GM19240 (cell line): ENCODE measurements at regions not wholly inside any gene's neighbourhood (a gene's known extent, or its start where the extent isn't known, plus 50 kb on each side); places are given as distances from the start of the nearest gene placed in this dataset.
"Not testable (repeated sequence)": the region's sequence is repeated elsewhere in the genome, so short reads cannot be mapped to it uniquely, and the experiment has no call there.

ENCODE experiments used
- DNase-seq: peaks from one replicate; pipeline ENCODE4 v3.0.0; 2011; ENCODE audit warnings: low spot score; ENCODE audit not compliant: insufficient read length

DNA sequence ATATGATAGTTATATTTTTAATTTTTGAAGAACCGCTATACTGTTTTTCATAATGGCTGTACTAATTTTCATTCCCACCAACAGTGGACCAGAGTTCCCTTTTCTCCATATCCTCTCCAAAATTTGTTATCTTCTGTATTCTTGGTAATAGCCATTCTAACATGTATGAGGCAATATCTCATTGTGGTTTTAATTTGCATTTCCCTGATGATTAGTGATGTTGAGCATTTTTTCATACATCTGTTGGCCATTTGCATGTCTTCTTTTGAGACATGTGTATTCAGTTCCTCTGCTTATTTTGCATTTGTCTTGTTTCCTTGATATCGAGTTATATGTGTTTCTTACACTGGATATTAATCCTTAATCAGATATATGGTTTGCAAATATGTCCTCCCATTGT, 770.8 kb upstream of the MBL2 start:
- no peak for DNase-seq

GRCh38 chr10:53537508-53537907, 764.9 kb upstream of the MBL2 start:
- DNase-seq: no peak

DNA sequence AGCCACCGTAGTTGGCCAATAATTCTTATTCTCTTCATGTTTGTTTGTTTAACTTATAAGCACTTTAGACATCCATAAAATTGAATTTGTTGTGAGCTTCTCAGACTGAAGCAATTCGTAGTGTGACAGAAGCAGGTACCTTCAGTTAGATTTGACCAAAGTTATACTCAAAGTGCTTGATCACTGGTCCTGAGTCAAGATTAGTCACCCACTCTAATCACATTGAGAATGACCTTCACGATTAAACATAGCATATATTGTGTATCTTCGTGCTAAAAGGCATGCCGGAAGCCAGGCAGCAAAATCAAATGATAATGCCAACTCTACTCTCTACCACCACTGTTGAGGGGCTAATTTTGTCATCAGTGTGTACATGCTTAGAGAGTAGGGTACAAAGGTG, 763.7 kb upstream of the MBL2 start:
- DNase-seq: no peak

GRCh38 chr10:53534428-53534827, 761.8 kb upstream of the MBL2 start:
- DNase-seq: no peak

GRCh38 chr10:53528974-53529373, 756.4 kb upstream of the MBL2 start:
- DNase-seq: no peak

DNA sequence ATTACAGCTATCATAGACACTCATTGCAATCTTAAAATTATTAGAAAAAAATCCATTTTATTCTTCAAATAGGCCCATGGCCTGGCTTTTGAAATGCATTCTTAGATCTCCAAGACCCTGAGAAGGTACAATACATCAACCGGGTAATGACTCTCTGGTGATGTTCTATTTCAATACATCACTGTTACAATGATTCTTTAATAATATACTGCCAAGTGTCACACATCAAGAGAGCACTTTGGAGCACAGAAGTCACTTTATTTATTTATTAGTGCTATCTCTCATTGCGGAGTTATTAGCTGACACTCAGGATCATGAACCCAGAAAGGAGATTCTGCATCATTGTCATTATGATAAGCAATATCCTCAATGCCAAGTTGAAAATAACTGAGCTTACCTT, 748.5 kb upstream of the MBL2 start:
- no peak for DNase-seq

DNA sequence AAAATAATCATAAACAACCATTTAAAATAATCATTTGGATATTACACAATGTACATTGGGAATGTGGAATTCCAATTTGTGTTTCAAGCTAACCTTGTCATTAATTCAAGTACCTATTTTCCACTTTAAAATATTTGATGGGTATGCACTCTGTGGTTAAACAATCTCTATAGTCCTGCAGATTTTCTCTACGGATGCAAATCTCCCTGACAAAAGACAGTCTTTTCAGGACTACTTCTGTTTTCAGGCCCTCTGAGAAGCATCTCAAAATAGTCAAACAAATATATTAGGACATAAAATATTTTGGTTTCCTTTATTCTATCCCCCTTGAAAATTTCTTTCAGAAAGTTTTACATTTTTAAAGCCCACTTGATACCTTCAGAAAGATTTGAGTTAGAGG, 735.6 kb upstream of the MBL2 start:
- no peak for DNase-seq

DNA sequence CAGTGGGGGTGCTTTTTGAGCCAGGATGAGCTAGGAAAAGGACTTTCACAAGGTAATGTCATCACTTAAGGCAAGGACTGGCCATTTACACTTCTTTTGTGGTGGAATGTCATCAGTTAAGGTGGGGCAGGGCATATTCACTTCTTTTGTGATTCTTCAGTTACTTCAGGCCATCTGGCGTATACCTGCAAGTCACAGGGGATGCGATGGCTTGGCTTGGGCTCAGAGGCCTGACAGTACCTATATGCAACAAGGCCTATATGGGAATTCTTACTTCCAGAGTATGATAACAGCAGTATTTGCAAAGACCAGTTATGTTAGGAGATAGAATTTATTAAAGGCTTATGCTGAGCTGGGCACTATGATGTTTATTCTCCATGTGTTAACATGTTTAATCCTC, 731.9 kb upstream of the MBL2 start:
- not testable (repeated sequence) for DNase-seq

- DNase-seq: no peak
These were observed 719.2 kb upstream of the MBL2 start for GRCh38 chr10:53491774-53492173.

GRCh38 chr10:53490553-53490952, 718.0 kb upstream of the MBL2 start:
- DNase-seq: no peak

DNA sequence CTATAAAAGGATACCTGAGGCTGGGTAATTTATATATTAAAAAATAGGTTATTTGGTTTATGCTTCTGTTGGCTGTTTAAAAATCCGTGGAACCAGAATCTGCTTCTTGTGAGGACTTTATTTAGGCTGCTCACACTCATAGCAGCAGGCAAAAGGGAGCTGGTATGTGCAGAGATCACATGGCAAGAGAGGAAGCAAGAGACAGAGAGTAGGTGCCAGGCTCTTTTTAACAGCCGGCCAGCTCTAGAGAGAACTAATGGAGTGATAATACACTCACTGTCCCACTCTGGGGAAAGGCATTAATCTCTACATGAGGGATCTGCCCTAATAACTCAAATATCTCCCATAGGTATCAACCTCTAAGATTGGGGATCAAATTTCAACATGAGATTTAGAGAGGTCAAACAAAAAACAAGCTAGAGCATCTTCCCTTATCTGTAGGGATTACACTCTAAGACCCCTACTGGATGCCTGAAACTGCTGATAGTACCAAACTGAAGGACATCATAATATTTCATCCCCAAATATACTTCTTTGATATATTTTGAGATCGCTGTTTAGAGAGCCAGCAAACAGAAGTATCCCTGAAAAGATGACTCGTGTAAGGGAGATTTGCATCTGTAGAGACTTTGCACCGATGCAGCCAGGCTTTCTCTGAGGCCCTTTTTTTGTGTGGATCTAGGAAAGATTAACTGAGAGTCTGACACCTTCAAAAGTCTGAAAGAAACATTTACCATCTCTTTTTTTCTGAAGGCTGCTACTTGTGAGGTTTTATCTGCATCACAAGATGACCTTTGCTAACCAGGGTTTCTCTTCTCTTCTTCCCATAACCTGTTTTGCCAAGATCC, 717.0 kb upstream of the MBL2 start:
- no peak for DNase-seq

- DNase-seq: no peak
These were observed 714.7 kb upstream of the MBL2 start for GRCh38 chr10:53487019-53487983.

GRCh38 chr10:53485422-53485821, 712.8 kb upstream of the MBL2 start:
- DNase-seq: not testable (repeated sequence)

- DNase-seq: no peak
These were observed 706.8 kb upstream of the MBL2 start for GRCh38 chr10:53479365-53479764.

DNA sequence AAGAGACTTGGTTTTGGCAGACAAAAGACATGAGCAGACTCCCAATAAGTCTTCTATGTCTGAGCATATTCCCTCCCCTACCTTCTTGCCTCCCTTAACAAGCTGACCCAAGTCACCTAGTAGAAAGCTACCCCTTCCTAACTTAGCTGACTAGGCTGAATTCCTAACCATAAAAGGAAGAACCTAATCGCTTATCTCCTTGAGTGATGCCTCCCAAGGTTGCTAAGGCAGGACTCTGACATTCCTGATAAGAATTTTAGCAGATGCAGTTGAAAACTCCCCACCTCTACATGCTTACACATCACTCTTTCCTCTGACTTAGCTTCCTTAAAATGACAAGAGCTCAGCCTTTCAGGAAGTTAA, 704.7 kb upstream of the MBL2 start:
- no peak for DNase-seq

DNA sequence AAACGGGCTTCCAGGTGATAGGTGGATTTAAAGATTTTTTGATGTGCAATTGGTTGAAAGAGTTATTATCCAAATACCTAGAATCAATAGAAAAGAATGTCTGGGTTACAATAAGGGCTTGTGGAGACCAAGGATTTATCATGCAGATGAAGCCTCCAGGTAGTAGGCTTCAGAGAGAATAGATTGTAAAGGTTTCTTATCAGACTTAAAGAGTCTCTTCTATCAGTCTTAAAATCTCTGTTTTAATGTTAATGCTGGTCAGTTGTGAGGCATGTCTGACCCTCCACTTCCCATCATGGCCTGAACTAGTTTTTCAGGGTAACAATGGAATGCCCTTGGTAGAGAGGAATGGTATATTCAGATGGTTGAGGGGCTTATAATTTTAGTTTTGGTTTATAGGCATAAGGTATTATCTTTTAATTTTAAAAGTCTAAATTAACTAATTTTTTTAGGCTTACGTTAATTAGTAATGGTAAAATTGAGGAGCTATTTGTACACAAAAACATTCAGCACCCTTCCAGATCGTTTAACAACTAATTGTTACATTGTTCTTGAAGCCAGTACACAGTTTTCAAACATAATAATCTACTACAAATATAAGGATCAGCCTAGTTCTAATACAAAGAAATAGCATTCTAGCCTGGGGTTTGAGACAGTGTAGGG, 704.2 kb upstream of the MBL2 start:
- DNase-seq: no peak

- DNase-seq: no peak
These were observed 696.8 kb upstream of the MBL2 start for GRCh38 chr10:53469383-53469782.

DNA sequence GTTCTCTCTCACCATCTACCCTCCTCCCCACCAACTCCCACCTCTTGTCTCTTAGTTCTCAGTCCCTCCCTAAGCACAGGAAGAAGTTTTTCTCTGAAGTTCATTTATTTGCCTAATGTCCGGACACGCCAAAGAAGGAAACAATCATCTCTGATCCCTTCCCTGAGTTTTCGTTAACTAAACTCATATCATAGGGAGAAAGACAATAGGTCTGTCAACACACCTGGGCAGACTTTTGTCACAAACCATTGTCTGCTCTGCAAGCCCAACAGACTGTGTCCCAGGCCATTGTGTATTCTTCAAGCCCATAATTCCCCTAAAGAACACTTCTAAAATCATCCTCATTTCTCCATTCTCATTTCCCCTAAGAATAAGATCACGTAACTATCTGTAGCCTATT, 691.0 kb upstream of the MBL2 start:
- DNase-seq: no peak

GRCh38 chr10:53458007-53458406, 685.4 kb upstream of the MBL2 start:
- DNase-seq: no peak

DNA sequence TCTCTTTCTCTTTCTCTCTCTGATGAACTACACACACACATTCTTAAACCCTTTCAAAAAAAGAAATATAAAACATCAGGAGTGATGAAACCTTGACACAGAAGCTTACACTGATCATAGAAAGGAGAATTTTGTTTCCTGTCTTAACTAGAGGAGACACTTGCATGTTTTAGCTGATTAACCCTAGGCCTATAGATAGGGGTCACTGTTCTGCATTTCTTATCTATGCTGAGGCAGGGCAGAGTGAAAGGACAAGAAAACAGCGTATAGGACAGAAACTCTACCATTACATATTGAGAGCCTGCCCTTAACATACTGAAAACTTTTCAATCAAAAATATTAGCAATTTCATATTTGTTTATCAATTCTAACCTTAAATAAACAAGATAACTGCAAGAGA, 680.6 kb upstream of the MBL2 start:
- DNase-seq: no peak

DNA sequence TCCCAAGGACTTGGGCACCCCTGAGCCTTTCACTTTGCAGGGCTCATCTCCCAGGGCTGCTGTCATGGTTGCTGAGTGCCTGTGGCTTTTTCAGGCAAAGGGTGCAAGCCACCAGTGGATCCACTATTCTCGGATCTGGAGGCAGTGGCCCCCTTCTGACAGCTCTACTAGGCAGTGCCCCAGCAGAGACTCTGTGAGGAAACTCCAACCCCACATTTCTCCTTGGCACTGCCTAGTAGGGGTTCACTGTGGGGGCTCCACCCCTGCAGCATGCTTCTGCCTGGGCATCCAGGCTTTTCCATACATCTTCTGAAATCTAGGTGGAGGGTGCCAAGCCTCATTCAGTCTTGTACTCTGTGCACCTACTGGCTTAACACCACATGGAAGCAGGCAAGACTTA, 675.0 kb upstream of the MBL2 start:
- no peak for DNase-seq

DNA sequence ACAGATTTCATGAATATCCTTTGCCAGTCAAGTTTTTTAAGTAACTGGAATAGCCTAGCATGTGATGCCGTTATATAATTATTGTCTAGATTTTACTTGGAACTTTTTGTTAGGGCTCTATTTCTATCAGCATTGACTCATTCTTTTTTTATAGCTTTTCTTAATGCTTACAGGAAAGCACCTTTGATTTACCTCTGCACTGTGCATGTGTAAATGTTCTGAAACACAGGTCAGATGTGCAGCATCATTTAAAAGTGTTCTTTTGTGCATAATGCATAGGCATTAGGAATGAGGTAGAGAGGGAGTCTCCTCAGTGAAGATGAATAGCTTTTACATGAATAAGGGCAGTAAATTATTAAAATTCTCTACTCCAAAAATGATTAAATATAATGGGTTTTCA, 669.3 kb upstream of the MBL2 start:
- DNase-seq: no peak
